IMR-90 (cell line): ENCODE measurements at regions not wholly inside any gene's neighbourhood (a gene's known extent, or its start where the extent isn't known, plus 50 kb on each side); places are given as distances from the start of the nearest gene placed in this dataset.

Source experiments
- ATAC-seq: fragments of 200-7000 bp; cut with Tn5 transposase; 2 replicates; pipeline ENCODE4 v1.9.1; 2020; ENCODE audit warnings: low read depth, mild to moderate bottlenecking, moderate library complexity
- BruUV-seq: library from RNA; stranded (reverse); fragments of 400-500 nt; replicated peaks from 2 replicates; lab custom pipeline; 2021; lab: Mats Ljungman, UMichigan
- CTCF ChIA-PET: fragments of 300-600 bp; formaldehyde crosslinking; extraction: SDS; loops from one replicate; lab custom pipeline; 2021; ENCODE audit warnings: antibody characterized with exemption; lab: Yijun Ruan, JAX
- POLR2A ChIA-PET: fragments of 300-600 bp; sonication (Branson Sonifier 250); formaldehyde crosslinking; loops from one replicate; lab custom pipeline; 2022; ENCODE audit warnings: antibody characterized with exemption; ENCODE audit not compliant: unreplicated experiment; lab: Charles Lee
- DNase-seq: peaks from one replicate; pipeline ENCODE4 v3.0.0; 2013
- H2AFZ ChIP-seq: replicated peaks from 2 replicates; pipeline ENCODE3; 2013; ENCODE audit warnings: low read length, mild to moderate bottlenecking; ENCODE audit not compliant: poor library complexity
- H2AK5ac ChIP-seq: 2 replicates; pipeline ENCODE4 v1.6.1; 2013; ENCODE audit warnings: low read depth, low read length, inconsistent platforms
- H2AK9ac ChIP-seq: replicated peaks from 2 replicates; pipeline ENCODE3; 2013; ENCODE audit warnings: mild to moderate bottlenecking, low read depth, low read length, moderate library complexity; ENCODE audit not compliant: poor library complexity
- H2BK120ac ChIP-seq: 2 replicates; pipeline ENCODE4 v1.6.1; 2013; ENCODE audit warnings: low read depth, low read length, inconsistent platforms
- H2BK15ac ChIP-seq: 3 replicates; pipeline ENCODE4 v1.6.1; 2013; ENCODE audit warnings: low read depth, low read length, inconsistent platforms
- H2BK20ac ChIP-seq: 2 replicates; pipeline ENCODE4 v1.6.1; 2013; ENCODE audit warnings: low read depth, mild to moderate bottlenecking, inconsistent platforms, low read length, moderate library complexity
- H2BK5ac ChIP-seq: 2 replicates; pipeline ENCODE4 v1.6.1; 2013; ENCODE audit warnings: mild to moderate bottlenecking, low read depth, low read length, inconsistent platforms; ENCODE audit not compliant: poor library complexity, severe bottlenecking
- H3K14ac ChIP-seq: replicated peaks from 2 replicates; pipeline ENCODE4 v1.6.1; 2013; ENCODE audit warnings: low read depth, low read length, inconsistent platforms
- H3K18ac ChIP-seq: 2 replicates; pipeline ENCODE4 v1.6.1; 2013; ENCODE audit warnings: low read depth, low read length, control low read depth
- H3K23ac ChIP-seq: 2 replicates; pipeline ENCODE4 v1.6.1; 2013; ENCODE audit warnings: low read depth, low read length, inconsistent platforms
- H3K27ac ChIP-seq: 2 replicates; pipeline ENCODE4 v1.5.1; 2013; ENCODE audit warnings: mild to moderate bottlenecking, control low read depth, low read length; ENCODE audit not compliant: insufficient read depth
- H3K27me3 ChIP-seq: 2 replicates; pipeline ENCODE4 v1.6.1; 2013; ENCODE audit warnings: low read length; ENCODE audit not compliant: control insufficient read depth, insufficient read depth
- H3K36me3 ChIP-seq: 2 replicates; pipeline ENCODE4 v1.6.1; 2013; ENCODE audit warnings: low read length, mixed read lengths; ENCODE audit not compliant: control insufficient read depth, insufficient read depth
- H3K4ac ChIP-seq: 2 replicates; pipeline ENCODE4 v1.6.1; 2013; ENCODE audit warnings: low read depth, low read length, inconsistent platforms
- H3K4me1 ChIP-seq: 2 replicates; pipeline ENCODE4 v1.6.1; 2013; ENCODE audit warnings: low read length, mixed read lengths; ENCODE audit not compliant: control insufficient read depth, insufficient read depth
- H3K4me2 ChIP-seq: 2 replicates; pipeline ENCODE4 v1.6.1; 2013; ENCODE audit warnings: low read depth, mild to moderate bottlenecking, control low read depth, low read length, moderate library complexity
- H3K4me3 ChIP-seq: 2 replicates; pipeline ENCODE4 v1.5.1; 2013; ENCODE audit warnings: low read depth, mild to moderate bottlenecking, control low read depth, low read length, moderate library complexity; ENCODE audit not compliant: insufficient read depth
- H3K56ac ChIP-seq: 2 replicates; pipeline ENCODE4 v1.6.1; 2013; ENCODE audit warnings: low read length, inconsistent platforms; ENCODE audit not compliant: insufficient read depth; ENCODE audit errors: extremely low read depth
- H3K79me1 ChIP-seq, 2 experiments: 2 replicates each; pipeline ENCODE4 v1.6.1; 2013; ENCODE audit warnings: low read length in 2 of 2, inconsistent platforms in 1 of 2, low read depth in 1 of 2
- H3K9ac ChIP-seq: 2 replicates; pipeline ENCODE4 v1.6.1; 2013; ENCODE audit warnings: low read depth, low read length, control low read depth
- H3K9me1 ChIP-seq: 2 replicates; pipeline ENCODE4 v1.6.1; 2013; ENCODE audit warnings: low read length, inconsistent platforms; ENCODE audit not compliant: insufficient read depth
- H3K9me3 ChIP-seq: 2 replicates; pipeline ENCODE4 v1.6.1; 2013; ENCODE audit warnings: low read length; ENCODE audit not compliant: control insufficient read depth, insufficient read depth
- H4K20me1 ChIP-seq: 2 replicates; pipeline ENCODE4 v1.6.1; 2013; ENCODE audit warnings: low read length, inconsistent platforms; ENCODE audit not compliant: insufficient read depth
- H4K5ac ChIP-seq: 2 replicates; pipeline ENCODE4 v1.6.1; 2013; ENCODE audit warnings: mild to moderate bottlenecking, low read depth, low read length, control low read depth
- H4K8ac ChIP-seq, 2 experiments: 2 replicates each; pipeline ENCODE4 v1.6.1; 2013; ENCODE audit warnings: low read depth in 2 of 2, low read length in 2 of 2, control low read depth in 1 of 2, inconsistent platforms in 1 of 2
- H4K91ac ChIP-seq: 2 replicates; pipeline ENCODE4 v1.6.1; 2013; ENCODE audit warnings: low read depth, low read length, inconsistent platforms; ENCODE audit not compliant: insufficient read depth
- CEBPB ChIP-seq: IDR thresholded peaks from 2 replicates; pipeline ENCODE4 v1.6.1; 2012; ENCODE audit warnings: low read depth, low read length, improper control_type of control experiment
- MAFK ChIP-seq: IDR thresholded peaks from 2 replicates; pipeline ENCODE4 v1.6.1; 2012; ENCODE audit warnings: low read depth, low read length, improper control_type of control experiment
- dilution Hi-C: fragments of 300-500 bp; cut with HindIII; formaldehyde crosslinking; loops from one replicate; pipeline ENCODE4 v1.14.3; 2018; ENCODE audit warnings: low sequenced_read_pairs; ENCODE audit not compliant: unreplicated experiment
- in situ Hi-C: fragments of 300-500 bp; cut with MboI; formaldehyde crosslinking; loops from 3 replicates; pipeline ENCODE4 v1.14.3; 2019; ENCODE audit warnings: low sequenced_read_pairs, inconsistent platforms, mixed read lengths
- intact Hi-C: fragments of 100-400 bp; cut with micrococcal nuclease; formaldehyde crosslinking; loops from 2 replicates; pipeline ENCODE4 v1.10.0; 2022

DNA sequence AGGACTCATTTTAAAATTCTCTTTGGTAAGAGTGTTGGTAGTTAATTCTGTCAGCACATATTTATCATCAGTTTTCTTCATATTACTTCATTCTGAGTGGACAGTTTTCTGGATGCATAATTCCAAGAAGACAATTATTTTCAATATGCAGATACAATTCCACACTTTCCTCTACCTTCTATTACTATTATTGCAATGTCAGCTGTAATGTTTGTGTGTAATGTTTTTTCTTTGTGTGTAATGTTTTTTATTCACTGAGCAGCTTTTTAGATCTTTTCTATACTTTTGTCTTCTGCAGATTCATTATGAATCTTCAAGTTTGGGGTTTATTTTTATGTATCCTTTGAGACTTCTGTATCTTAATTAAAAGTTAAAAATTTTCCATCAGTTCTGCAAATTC, 264.0 kb upstream of the VRK2 start:
- no peak overlapping the region for H3K56ac ChIP-seq
- H4K5ac ChIP-seq: no peak overlapping the region
- no peaks in the 10 kb centered on the region for H3K9me3 ChIP-seq
- no peak overlapping the region for H3K27ac ChIP-seq
- H2BK120ac ChIP-seq: no peak overlapping the region
- no peak overlapping the region for H2BK5ac ChIP-seq
- H4K20me1 ChIP-seq: no peaks in the 10 kb centered on the region
- no peak overlapping the region for H4K91ac ChIP-seq
- H3K9ac ChIP-seq: no peak overlapping the region
- no peak overlapping the region for H3K4me3 ChIP-seq
- no peak overlapping the region for H2BK15ac ChIP-seq
- intact Hi-C loops (no loop called here), in situ Hi-C loops (no loop called here), dilution Hi-C loops (no loop called here)
- POLR2A ChIA-PET: no interaction called here
- no peak overlapping the region for H3K18ac ChIP-seq
- H3K27me3 ChIP-seq: no peaks in the 10 kb centered on the region
- no peak overlapping the region for H3K4ac ChIP-seq
- H3K4me2 ChIP-seq: no peak overlapping the region
- no peaks in the 10 kb centered on the region for H3K9me1 ChIP-seq
- H3K36me3 ChIP-seq: no peaks in the 10 kb centered on the region
- H2BK20ac ChIP-seq: no peak overlapping the region
- H2AFZ ChIP-seq: no peak overlapping the region
- no peaks in the 10 kb centered on the region for H3K4me1 ChIP-seq
- H2AK9ac ChIP-seq: no peak overlapping the region
- ATAC-seq: no peak
- no peak overlapping the region for H4K8ac ChIP-seq
- BruUV-seq: no TSS peak
- TF ChIP-seq MAFK (peak; percentile 81), CEBPB (no peak)
- no peak overlapping the region for H3K14ac ChIP-seq
- DNase-seq: no peak
- CTCF ChIA-PET: no interaction called here
- H3K23ac ChIP-seq: no peak overlapping the region
- no peak overlapping the region for H2AK5ac ChIP-seq
- no peaks in the 10 kb centered on the region for H3K79me1 ChIP-seq
